Iris pigment epithelial cell (primary cell): ENCODE measurements at regions not wholly inside any gene's neighbourhood (a gene's known extent, or its start where the extent isn't known, plus 50 kb on each side); places are given as distances from the start of the nearest gene placed in this dataset.

Source experiments
- DNase-seq: peaks from one replicate; pipeline ENCODE4 v3.0.0-alpha.2; 2011; ENCODE audit warnings: low read depth

DNA sequence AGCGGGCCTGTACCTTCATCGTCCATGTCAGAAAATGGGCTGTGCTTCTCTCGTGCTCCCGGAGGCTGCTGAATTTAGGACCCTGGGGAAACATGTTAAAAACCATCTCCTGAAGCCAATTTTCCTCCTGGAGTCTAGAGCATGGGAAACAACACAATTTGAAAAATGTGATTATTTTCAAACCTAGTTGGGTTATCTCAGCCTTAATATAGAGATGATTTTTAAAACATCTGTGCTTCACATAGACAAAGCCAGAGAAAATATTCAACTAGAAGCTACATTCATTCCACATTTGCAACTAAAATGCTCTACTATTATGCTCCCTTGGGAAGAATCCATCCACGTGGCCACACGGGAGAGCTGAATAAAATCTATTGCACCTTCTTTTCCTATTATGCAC lies 225.9 kb upstream of the TMEM72 start:
- no peak for DNase-seq

- no peak for DNase-seq
Observed at GRCh38 chr10:44685747-44686146, 225.4 kb upstream of the TMEM72 start.

- DNase-seq: no peak
Observed at GRCh38 chr10:44689368-44689767, 221.8 kb upstream of the TMEM72 start.

DNA sequence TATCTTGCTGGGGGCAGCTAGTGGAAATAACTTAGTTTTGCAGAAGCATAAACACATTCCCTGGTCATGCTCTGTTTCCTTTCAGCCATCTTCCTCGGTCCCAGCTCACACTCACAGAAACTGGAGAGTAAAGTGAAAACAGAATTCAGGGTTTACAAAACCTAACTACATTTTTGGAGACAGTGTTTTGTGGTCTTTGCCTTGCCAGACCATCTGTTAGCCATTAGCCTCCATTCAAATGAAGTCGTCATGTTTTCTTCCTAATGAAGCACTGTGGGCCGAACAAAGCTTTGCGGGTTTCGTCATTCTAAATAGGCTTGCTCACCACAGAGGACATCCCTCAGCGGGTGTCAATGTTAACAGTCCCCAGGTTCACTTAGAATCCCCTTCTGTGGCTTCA lies 214.6 kb upstream of the TMEM72 start:
- DNase-seq: peak; percentile 33

GRCh38 chr10:44697116-44697515 lies 214.0 kb upstream of the TMEM72 start:
- DNase-seq: peak; percentile 46

DNA sequence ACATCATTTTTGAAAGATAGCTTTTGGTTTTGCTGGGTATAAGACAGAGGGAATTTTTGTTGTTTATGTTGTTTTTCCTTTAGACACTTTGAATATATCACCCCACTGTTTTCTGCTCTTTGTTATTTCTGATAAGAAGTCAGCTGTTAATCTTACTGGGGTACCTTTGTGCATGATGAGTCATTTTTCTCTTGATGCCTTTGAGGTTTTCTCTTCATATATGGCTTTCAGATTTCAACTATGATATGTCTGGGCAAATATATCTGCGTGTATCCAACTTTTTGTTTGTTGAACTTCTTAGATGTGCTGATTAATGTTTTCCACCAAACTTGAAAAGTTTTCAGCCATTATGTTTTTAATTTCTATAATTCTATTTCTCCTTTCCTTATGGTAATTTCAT lies 208.6 kb upstream of the TMEM72 start:
- DNase-seq: no peak

- DNase-seq: peak; percentile 80
Observed at GRCh38 chr10:44703241-44704155, 207.6 kb upstream of the TMEM72 start.

DNA sequence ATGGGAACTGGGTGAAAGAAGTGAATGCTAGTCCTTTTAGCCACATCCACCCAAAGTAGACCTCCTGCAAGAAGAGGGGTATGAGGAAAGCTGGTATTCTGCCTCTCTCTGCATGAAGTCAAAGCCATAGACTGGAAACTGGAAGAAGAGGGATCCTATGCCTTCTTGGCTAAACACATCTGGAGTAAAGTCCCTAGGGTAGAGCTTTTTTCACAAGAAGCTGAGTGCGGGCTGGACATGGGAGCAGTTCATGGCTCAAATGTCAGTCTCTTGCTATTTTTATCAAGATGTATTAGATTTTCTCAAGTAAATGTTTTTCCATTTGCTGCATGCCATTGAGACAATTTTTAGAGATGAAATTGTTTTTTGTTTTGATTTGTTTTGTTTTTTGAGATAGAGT lies 206.5 kb upstream of the TMEM72 start:
- no peak for DNase-seq

- DNase-seq: peak; percentile 94
Observed at GRCh38 chr10:44706745-44707144, 204.4 kb upstream of the TMEM72 start.

DNA sequence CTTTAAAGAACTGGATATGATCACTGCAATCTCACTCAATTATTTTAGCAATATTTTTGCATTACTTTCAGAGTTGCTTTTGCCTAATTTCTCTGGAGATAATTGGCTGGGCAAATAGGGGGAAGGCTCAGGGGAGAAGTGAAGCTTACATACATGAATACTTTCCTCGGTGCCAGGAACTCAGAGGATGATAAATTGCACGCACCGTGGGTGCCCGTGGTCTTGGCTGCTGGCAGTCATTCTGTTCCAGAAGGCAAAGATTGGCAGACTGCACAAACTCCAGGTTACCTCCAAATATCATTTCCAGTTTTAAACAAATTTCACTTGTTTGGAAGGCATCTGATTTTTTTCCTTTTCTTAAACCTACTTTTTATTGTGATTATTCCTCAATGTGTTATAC lies 197.8 kb upstream of the TMEM72 start:
- no peak for DNase-seq

DNA sequence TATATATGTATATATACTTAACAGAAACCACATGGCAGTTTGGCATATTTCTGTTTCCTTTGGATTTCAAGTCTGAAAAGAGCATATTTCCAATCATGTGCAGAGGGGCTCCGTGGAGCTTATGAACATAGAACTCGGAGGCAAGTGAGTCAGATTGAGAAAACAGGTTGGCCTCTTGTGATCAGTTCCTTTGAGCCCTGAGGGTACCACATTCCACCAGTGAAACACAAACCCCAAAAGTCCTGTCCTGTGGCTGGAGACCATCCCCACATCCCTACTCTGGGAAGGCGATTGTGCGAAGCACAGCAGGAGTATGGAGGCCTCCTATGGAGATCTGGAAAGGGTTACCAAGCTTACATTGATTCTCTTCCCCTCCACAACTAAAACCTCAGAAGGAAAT lies 196.7 kb upstream of the TMEM72 start:
- no peak for DNase-seq

GRCh38 chr10:44715136-44715535 lies 196.0 kb upstream of the TMEM72 start:
- peak; percentile 72 for DNase-seq

GRCh38 chr10:44716470-44717015 lies 194.6 kb upstream of the TMEM72 start:
- DNase-seq: no peak

- no peak for DNase-seq
Observed at GRCh38 chr10:44723082-44723481, 188.1 kb upstream of the TMEM72 start.

DNA sequence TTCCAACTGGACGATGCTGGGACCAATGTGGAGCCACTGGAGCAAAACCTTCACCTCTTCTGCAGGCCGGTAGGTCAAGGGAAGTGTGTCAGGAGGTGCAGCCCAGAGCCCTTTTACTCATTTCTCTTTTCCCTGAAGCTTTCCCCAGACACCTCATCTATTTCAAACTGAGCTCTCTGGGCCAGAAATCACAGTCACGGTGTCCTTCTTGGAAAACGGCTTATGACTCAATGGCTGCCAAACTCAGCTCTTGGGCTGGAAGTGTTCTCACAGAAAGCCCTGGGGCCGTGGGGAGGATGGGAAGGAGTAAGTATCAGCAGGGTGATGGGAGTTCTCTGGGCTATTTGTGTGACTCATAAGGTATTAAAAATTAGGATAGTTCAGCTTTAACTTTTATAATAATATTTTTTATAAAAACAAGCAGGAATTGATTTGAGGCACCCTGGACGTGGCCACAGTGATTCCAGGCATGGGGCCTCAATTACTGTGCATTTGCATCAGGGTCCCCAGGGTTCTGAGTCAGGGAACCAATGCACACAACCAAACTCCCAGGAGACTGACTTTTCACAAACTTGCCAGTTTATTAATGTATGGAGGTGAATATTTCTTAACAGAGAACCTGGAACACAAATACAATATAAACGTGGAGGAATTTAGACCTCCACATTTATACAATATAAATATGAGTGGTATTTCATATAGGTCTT lies 187.4 kb upstream of the TMEM72 start:
- DNase-seq: peak; percentile 75

- DNase-seq: peak; percentile 90
Observed at GRCh38 chr10:44724415-44725174, 186.5 kb upstream of the TMEM72 start.

- no peak for DNase-seq
Observed at GRCh38 chr10:44725404-44725803, 185.7 kb upstream of the TMEM72 start.

DNA sequence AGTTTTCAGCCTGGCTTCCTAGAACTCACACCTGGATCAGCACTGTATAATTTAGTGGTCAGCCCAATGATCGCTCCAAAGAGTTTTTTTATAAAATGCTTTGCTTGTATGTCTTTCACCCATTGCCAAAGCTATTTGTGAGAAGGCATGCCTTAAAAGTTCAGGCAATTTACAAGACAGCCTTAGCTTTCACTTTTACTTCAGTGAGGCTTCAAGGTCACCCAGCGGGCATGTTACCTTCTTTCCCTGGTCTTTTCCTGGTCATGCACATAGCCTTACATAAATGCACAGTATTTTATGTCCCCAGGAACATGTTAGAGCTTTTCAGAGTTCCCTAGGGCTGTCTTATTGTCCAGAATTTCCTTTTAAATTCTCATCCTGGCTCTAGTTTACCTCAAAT lies 179.9 kb upstream of the TMEM72 start:
- peak; percentile 45 for DNase-seq

- DNase-seq: peak; percentile 25
Observed at GRCh38 chr10:44733501-44734488, 177.3 kb upstream of the TMEM72 start.

GRCh38 chr10:44742248-44742647 lies 168.9 kb upstream of the TMEM72 start:
- no peak for DNase-seq

DNA sequence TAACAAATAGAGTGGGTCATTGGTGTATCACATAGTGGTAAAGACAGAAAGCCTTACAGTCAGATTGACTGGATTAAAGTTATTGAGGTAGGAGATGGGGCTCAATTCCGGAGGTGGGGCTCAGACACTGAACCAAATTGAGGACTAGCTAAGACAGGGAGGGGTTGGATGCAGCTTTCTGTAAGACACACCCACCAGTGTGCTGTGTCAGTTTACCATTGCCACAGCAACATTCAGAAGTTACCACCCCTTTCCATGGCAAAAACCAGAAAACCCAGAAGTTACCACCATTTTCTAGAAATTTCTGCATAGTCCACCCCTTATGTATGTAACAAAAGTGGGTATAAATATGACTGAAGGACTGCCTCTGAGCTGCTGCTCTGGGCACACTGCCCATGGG lies 167.6 kb upstream of the TMEM72 start:
- no peak for DNase-seq
